ENCODE measurements at regions not wholly inside any gene's neighbourhood (a gene's known extent, or its start where the extent isn't known, plus 50 kb on each side); places are given as distances from the start of the nearest gene placed in this dataset.

DNA sequence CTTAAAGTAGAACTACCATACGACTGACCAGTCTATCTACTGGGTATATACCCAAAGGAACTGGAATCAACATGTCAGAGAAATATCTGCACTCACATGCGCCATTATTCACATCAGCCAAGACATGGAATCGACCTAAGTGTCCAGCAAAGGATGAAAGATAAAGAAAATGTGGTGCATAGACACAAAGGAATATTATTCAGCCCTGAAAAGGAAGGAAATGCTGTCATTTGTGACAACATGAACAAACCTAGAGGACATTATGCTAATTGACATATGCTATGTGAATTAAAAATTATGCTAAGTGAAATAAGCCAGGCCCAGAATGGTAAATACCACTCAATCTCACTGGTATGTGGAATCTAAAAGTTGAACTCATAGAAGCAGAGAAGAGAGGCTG lies 123.7 kb downstream of the KLF6 start:
- peaks cover 4% of the 10 kb centered on the region for H3K9me3 ChIP-seq (ENCODE audit: control insufficient read depth, insufficient read depth, low read length)
- CTCF ChIA-PET = no interaction called here
- no peak for TF ChIP-seq CTCF (IDR thresholded peaks at IDR 0.05; ENCODE audit: low read depth, low read length)
- POLR2A ChIA-PET = no interaction called here
- no peaks in the 10 kb centered on the region for H3K27me3 ChIP-seq (ENCODE audit: control insufficient read depth, insufficient read depth, low read length)
- H3K4me3 ChIP-seq (ENCODE audit: low read depth, low read length) = no peak overlapping the region
- no peak overlapping the region for H3K27ac ChIP-seq (ENCODE audit: low read depth, low read length)
- DNase-seq (ENCODE audit: low read depth, low spot score) = no peak

GRCh38 chr10:3660753-3661152 lies 124.3 kb downstream of the KLF6 start:
- no peak for TF ChIP-seq CTCF (IDR thresholded peaks at IDR 0.05; ENCODE audit: low read depth, low read length)
- POLR2A ChIA-PET = no interaction called here
- Histone ChIP-seq H3K4me3 (ENCODE audit: low read depth, low read length) (no peak overlapping the region), H3K9me3 (ENCODE audit: control insufficient read depth, insufficient read depth, low read length) (peaks cover 4% of the 10 kb centered on the region), H3K27me3 (ENCODE audit: control insufficient read depth, insufficient read depth, low read length) (no peaks in the 10 kb centered on the region), H3K27ac (ENCODE audit: low read depth, low read length) (no peak overlapping the region)
- CTCF ChIA-PET = no interaction called here
- DNase-seq (ENCODE audit: low read depth, low spot score) = no peak

DNA sequence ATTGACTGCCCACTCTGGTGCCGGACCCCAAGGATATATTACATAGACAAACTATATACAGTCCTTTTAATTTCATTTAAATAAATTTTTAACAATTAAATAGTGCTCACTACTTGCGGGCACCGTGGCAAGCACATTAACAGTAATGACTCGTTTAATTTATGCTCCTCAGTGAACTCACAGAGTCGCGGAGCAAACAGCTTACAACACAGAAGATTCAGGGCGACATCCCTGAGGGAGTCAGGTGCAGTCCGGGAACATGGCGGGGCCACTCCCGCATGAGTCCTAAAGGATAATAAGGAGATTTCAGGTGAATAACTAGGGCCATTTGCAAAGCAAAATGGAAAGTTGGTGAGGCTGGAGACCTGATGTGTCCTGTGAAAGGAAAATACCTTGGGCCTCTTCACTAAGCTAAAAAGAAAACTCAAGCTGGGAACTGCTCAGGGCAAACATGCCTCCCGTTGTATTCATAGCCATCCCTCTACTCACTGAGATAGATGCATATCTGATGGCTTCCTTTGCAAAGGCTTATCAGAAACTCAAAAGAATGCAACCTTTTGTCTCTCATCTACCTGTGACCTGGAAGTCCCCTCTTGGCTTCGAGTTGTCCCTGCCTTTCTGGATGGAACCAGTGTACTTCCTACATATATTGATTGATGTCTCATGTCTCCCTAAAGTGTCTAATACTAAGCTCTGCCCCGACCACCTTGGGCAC lies 125.6 kb downstream of the KLF6 start:
- no peaks in the 10 kb centered on the region for H3K27me3 ChIP-seq (ENCODE audit: control insufficient read depth, insufficient read depth, low read length)
- H3K9me3 ChIP-seq (ENCODE audit: control insufficient read depth, insufficient read depth, low read length) = peaks cover 4% of the 10 kb centered on the region; the same call in 1 of the 2 replicates
- ChIA-PET POLR2A (interaction anchor here (0.8 kb wide), 1 partner anchor 126 kb away, joined by 3 read pairs; the partner anchor contains the start of gene KLF6), CTCF (no interaction called here)
- no peak for TF ChIP-seq CTCF (IDR thresholded peaks at IDR 0.05; ENCODE audit: low read depth, low read length)
- H3K27ac ChIP-seq (ENCODE audit: low read depth, low read length) = no peak overlapping the region
- DNase-seq (ENCODE audit: low read depth, low spot score) = no peak
- H3K4me3 ChIP-seq (ENCODE audit: low read depth, low read length) = no peak overlapping the region

DNA sequence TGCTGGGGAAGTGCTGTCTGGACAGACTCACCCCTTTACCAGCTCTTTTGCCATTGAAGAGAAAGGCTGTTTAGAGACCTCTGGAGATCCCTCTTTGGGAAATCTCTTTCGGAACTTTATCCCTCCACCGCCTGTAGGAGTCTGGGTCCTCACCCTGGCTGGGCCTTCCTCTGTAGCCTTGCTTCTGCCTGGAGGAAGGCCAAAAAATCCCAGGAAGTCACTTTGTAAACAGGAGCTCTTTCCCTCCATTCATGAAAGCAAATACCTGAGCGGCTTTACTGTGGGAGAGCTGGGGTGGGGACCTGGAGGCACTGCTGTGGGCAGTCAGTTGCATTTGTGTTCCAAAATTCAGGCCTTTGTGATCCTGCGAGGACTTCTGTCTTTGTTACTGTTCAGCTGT lies 126.2 kb downstream of the KLF6 start:
- CTCF ChIA-PET = no interaction called here
- H3K27ac ChIP-seq (ENCODE audit: low read depth, low read length) = no peak overlapping the region
- H3K4me3 ChIP-seq (ENCODE audit: low read depth, low read length) = no peak overlapping the region
- peaks cover 4% of the 10 kb centered on the region; the same call in 1 of the 2 replicates for H3K9me3 ChIP-seq (ENCODE audit: control insufficient read depth, insufficient read depth, low read length)
- POLR2A ChIA-PET = interaction anchor here (0.8 kb wide), 1 partner anchor 127 kb away, joined by 3 read pairs; the partner anchor contains the start of gene KLF6
- no peak for TF ChIP-seq CTCF (IDR thresholded peaks at IDR 0.05; ENCODE audit: low read depth, low read length)
- no peaks in the 10 kb centered on the region for H3K27me3 ChIP-seq (ENCODE audit: control insufficient read depth, insufficient read depth, low read length)
- DNase-seq (ENCODE audit: low read depth, low spot score) = no peak

DNA sequence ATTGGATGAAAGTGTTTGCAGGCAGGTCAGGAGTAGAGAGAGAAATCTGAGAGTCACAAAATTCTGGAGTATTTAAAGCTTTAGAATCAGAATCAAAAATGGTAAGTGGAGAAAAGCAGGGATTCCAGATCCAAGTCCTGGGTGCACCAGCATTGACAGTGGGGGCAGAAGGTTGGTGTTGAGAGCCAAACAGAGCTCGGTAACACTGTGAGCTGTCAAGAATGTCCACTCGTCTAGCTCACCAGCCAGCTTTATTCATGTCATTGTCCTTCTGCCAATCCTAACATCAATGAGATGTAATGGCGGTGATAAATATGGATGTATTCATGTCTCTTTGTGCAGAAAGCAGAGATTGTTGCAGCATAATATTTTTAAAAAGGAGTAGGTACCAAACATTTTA lies 128.8 kb downstream of the KLF6 start:
- CTCF ChIA-PET = no interaction called here
- Histone ChIP-seq H3K9me3 (ENCODE audit: control insufficient read depth, insufficient read depth, low read length) (peaks cover 4% of the 10 kb centered on the region; the same call in 1 of the 2 replicates), H3K27me3 (ENCODE audit: control insufficient read depth, insufficient read depth, low read length) (no peaks in the 10 kb centered on the region), H3K27ac (ENCODE audit: low read depth, low read length) (no peak overlapping the region), H3K4me3 (ENCODE audit: low read depth, low read length) (no peak overlapping the region)
- no peak for DNase-seq (ENCODE audit: low read depth, low spot score)
- POLR2A ChIA-PET = no interaction called here
- TF ChIP-seq CTCF (IDR thresholded peaks at IDR 0.05; ENCODE audit: low read depth, low read length) = no peak

All from AG04450 (cell line).